OCI-LY3 (cell line): ENCODE measurements at regions not wholly inside any gene's neighbourhood (a gene's known extent, or its start where the extent isn't known, plus 50 kb on each side); places are given as distances from the start of the nearest gene placed in this dataset.

Experiments
- CTCF ChIP-seq: fragments of 200-600, 300-600 bp; sonication (generic); IDR thresholded peaks from 2 replicates; pipeline ENCODE4 v1.5.1; 2014; ENCODE audit warnings: antibody characterized with exemption, low read length, low read depth
- EZH2phosphoT487 ChIP-seq: fragments of 200-600 bp; shearing (Covaris generic); IDR thresholded peaks from 2 replicates; pipeline ENCODE4 v1.6.1; 2018; ENCODE audit warnings: antibody characterized with exemption, mixed run types, low read depth

- TF ChIP-seq CTCF: no peak
- TF ChIP-seq EZH2phosphoT487: no peak
These were observed 164.8 kb upstream of the ACVR2A start for GRCh38 chr2:147679955-147680531.
